Neural crest cell (in vitro differentiated cells): ENCODE measurements at regions not wholly inside any gene's neighbourhood (a gene's known extent, or its start where the extent isn't known, plus 50 kb on each side); places are given as distances from the start of the nearest gene placed in this dataset.

ENCODE experiments used
- DNase-seq: peaks from one replicate; pipeline ENCODE4 v3.0.0; 2021; ENCODE audit warnings: low read depth, mixed read lengths, low spot score
- H3K27ac Mint-ChIP-seq: one replicate; pipeline ENCODE4 v1.8.0; 2021; ENCODE audit warnings: mild to moderate bottlenecking, mixed read lengths; ENCODE audit not compliant: unreplicated experiment
- H3K27me3 Mint-ChIP-seq: 2 replicates; pipeline ENCODE4 v1.8.0; 2021; ENCODE audit warnings: low read depth, mild to moderate bottlenecking, mixed read lengths
- H3K36me3 Mint-ChIP-seq: 2 replicates; pipeline ENCODE4 v1.8.0; 2021; ENCODE audit warnings: low read depth, mild to moderate bottlenecking, mixed read lengths
- H3K4me1 Mint-ChIP-seq: 2 replicates; pipeline ENCODE4 v1.8.0; 2021; ENCODE audit warnings: mixed read lengths
- H3K4me3 Mint-ChIP-seq: one replicate; pipeline ENCODE4 v1.8.0; 2021; ENCODE audit warnings: mild to moderate bottlenecking, mixed read lengths
- H3K9me3 Mint-ChIP-seq: 2 replicates; pipeline ENCODE4 v1.8.0; 2021; ENCODE audit warnings: mixed read lengths
- TF ChIP-seq, protein P1 (sequence below): fragments of 200-600 bp; sonication (generic); conservative IDR thresholded peaks from 2 replicates; pipeline ENCODE4 v1.5.0; 2021; ENCODE audit warnings: antibody characterized with exemption, mild to moderate bottlenecking

DNA sequence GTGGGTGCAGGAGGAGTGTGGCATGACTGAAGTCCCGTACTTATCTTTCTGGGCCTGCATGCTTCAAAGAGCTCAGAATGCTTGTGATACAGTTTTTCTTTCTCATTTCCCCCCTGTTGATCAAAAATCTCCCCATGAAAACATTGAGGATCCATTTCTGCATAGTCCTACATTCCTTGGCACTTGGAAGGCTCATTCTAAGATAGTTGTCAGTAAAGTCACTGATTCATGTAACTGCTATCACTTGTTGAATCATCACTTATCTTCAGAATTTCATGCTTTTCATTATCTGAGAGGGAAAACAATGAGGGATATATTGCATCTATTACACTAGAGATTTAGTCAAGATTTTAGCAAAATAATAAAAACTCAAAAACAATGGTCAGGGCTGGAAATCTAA is 1953.1 kb upstream of the CDH6 start:
- DNase-seq = no peak
- Mint-ChIP-seq H3K4me3 (no peak overlapping the region), H3K9me3 (no peaks in the 10 kb centered on the region), H3K36me3 (no peaks in the 10 kb centered on the region), H3K4me1 (no peaks in the 10 kb centered on the region), H3K27ac (no peak overlapping the region), H3K27me3 (no peaks in the 10 kb centered on the region)
- TF ChIP-seq, protein P1, sequence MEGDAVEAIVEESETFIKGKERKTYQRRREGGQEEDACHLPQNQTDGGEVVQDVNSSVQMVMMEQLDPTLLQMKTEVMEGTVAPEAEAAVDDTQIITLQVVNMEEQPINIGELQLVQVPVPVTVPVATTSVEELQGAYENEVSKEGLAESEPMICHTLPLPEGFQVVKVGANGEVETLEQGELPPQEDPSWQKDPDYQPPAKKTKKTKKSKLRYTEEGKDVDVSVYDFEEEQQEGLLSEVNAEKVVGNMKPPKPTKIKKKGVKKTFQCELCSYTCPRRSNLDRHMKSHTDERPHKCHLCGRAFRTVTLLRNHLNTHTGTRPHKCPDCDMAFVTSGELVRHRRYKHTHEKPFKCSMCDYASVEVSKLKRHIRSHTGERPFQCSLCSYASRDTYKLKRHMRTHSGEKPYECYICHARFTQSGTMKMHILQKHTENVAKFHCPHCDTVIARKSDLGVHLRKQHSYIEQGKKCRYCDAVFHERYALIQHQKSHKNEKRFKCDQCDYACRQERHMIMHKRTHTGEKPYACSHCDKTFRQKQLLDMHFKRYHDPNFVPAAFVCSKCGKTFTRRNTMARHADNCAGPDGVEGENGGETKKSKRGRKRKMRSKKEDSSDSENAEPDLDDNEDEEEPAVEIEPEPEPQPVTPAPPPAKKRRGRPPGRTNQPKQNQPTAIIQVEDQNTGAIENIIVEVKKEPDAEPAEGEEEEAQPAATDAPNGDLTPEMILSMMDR = no peak

DNA sequence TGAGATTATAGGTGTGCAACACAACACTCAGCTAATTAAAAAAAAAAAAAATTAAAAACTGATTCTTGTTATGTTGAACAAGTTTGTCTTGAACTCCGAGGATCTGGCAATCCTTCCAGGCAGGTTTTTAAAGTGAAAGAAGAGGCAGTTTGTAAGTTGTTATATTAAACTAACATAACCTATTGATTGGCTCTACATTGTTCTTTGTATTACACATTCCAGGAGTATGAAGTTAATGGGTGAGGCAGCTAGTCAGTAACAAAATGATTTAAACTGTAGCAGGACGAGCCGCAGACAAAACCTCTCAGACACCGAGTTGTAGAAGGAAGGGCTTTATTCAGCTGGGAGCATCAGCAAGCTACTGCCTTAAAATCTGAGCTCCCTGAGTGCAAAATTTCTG is 1953.9 kb upstream of the CDH6 start:
- H3K4me3 Mint-ChIP-seq = no peak overlapping the region
- TF ChIP-seq, protein P1 = no peak
- no peak overlapping the region for H3K27ac Mint-ChIP-seq

DNA sequence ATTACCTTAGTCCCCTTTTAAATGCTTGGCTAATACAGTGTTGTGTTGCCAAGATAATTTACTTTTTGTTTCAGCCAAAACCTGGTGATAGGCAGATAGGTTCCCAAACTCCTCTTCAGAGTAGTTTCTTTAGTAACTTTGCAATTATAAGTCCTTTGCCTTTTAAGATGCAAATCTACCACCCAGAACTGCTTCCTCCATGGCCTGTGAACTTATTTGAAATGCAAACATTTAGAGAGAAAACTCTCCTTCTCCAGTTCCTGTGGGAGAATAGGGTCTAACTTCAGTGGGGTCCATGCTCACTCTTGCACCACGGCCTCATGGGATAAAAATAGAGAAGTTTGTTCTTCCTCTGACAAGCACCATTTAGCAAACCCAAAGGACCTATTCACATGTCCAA is 1955.4 kb upstream of the CDH6 start:
- TF ChIP-seq, protein P1 = no peak
- DNase-seq = no peak
- H3K36me3 Mint-ChIP-seq = no peaks in the 10 kb centered on the region
- no peaks in the 10 kb centered on the region for H3K4me1 Mint-ChIP-seq
- H3K27me3 Mint-ChIP-seq = no peaks in the 10 kb centered on the region
- H3K27ac Mint-ChIP-seq = no peak overlapping the region
- H3K4me3 Mint-ChIP-seq = no peak overlapping the region
- H3K9me3 Mint-ChIP-seq = no peaks in the 10 kb centered on the region

More for the DNA sequence above, 1953.9 kb upstream of the CDH6 start:
- no peaks in the 10 kb centered on the region for H3K4me1 Mint-ChIP-seq
- no peaks in the 10 kb centered on the region for H3K9me3 Mint-ChIP-seq
- H3K36me3 Mint-ChIP-seq = no peaks in the 10 kb centered on the region
- DNase-seq = no peak
- no peaks in the 10 kb centered on the region for H3K27me3 Mint-ChIP-seq

DNA sequence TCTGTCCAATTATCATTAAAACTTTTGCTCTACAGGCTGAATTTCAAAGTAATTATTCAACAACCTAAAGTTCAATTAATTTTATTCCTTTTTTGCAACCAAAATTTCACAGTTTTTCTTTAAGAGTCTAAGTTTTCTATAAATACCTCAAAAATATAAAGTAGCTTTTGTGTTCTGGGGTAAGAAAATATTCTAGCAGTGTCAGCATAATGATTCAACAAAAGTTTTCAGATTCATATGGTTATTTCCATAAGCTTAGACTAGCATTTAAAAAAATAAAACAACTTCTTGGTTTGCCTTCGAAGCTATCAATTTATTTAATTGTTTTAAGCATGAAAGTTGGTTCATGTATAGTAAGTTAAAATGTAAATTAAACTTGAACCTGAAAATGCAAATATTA is 1962.3 kb upstream of the CDH6 start:
- Mint-ChIP-seq H3K27ac (no peak overlapping the region), H3K4me1 (no peaks in the 10 kb centered on the region), H3K36me3 (no peaks in the 10 kb centered on the region), H3K9me3 (peaks cover 3% of the 10 kb centered on the region), H3K4me3 (no peak overlapping the region), H3K27me3 (no peaks in the 10 kb centered on the region)
- TF ChIP-seq, protein P1 = no peak
- no peak for DNase-seq

DNA sequence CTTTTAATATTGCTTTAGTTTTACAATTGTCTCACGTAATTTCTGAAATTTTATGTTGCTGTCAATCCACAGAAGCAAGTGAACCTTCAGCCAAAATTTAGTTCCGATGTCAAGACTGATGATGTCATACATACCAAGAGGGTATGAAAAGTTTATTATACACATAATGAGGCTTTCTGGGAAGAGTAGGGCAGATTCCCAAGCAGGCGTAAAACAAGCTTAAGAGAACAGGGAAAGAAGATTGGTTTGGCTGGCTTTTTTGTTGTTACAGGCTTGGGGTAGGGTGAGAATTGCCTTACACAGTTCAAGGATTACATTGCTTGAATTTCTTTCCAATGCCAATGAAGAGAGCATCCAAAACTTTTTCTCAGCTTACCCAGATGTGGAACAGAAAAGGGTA is 1962.9 kb upstream of the CDH6 start:
- TF ChIP-seq, protein P1 = no peak
- no peak overlapping the region for H3K27ac Mint-ChIP-seq
- H3K4me1 Mint-ChIP-seq = no peaks in the 10 kb centered on the region
- peaks cover 3% of the 10 kb centered on the region for H3K9me3 Mint-ChIP-seq
- no peaks in the 10 kb centered on the region for H3K27me3 Mint-ChIP-seq
- no peak overlapping the region for H3K4me3 Mint-ChIP-seq
- H3K36me3 Mint-ChIP-seq = no peaks in the 10 kb centered on the region
- DNase-seq = no peak

DNA sequence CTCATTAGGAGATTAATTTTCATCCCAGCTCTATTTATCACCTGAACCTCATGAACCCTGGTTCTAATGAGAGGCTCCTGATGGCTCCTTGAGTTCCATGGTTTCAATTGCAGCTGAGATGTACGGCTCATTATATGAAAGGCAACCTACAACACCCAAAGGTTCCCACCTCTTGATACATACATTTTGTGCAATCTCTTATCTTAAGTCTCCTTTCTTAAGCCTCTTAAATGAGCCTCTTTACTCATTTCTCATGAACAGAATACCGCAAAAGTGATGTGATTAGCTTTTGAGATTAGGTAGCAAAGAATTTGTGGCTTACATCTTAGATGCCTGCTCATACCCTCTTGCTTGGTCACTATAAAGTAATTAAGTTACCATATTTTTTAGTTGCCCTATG is 1964.0 kb upstream of the CDH6 start:
- H3K4me1 Mint-ChIP-seq = no peaks in the 10 kb centered on the region
- H3K9me3 Mint-ChIP-seq = peaks cover 3% of the 10 kb centered on the region
- no peaks in the 10 kb centered on the region for H3K36me3 Mint-ChIP-seq
- TF ChIP-seq, protein P1 = no peak
- no peaks in the 10 kb centered on the region for H3K27me3 Mint-ChIP-seq
- H3K4me3 Mint-ChIP-seq = no peak overlapping the region
- DNase-seq = no peak
- no peak overlapping the region for H3K27ac Mint-ChIP-seq
